Brain microvascular endothelial cell (primary cell): ENCODE measurements at regions not wholly inside any gene's neighbourhood (a gene's known extent, or its start where the extent isn't known, plus 50 kb on each side); places are given as distances from the start of the nearest gene placed in this dataset.

Experiments used
- DNase-seq: peaks from one replicate; pipeline ENCODE4 v3.0.0-alpha.2; 2020
- H3K27ac ChIP-seq: fragments of 250-450 bp; sonication (Bioruptor Pico); 2 replicates; pipeline ENCODE4 v1.5.1; 2020; ENCODE audit warnings: mild to moderate bottlenecking, moderate library complexity
- H3K27me3 ChIP-seq: fragments of 250-450 bp; sonication (Bioruptor Pico); replicated peaks from 2 replicates; pipeline ENCODE4 v1.5.1; 2020; ENCODE audit warnings: mild to moderate bottlenecking
- H3K36me3 ChIP-seq: fragments of 250-450 bp; sonication (Bioruptor Pico); replicated peaks from 2 replicates; pipeline ENCODE4 v1.5.1; 2020; ENCODE audit warnings: mild to moderate bottlenecking
- H3K4me3 ChIP-seq: 2 replicates; pipeline ENCODE4 v1.5.1; 2011; ENCODE audit warnings: low read depth, mild to moderate bottlenecking, control low read depth, low read length, moderate library complexity
- in situ Hi-C: cut with HindIII; loops from 2 replicates; pipeline ENCODE4 v1.10.0; 2017; ENCODE audit warnings: low sequenced_read_pairs, low pct_ligation_motif_present
- TF ChIP-seq, protein P1 (sequence below): IDR thresholded peaks from 2 replicates; pipeline ENCODE4 v1.5.1; 2011; ENCODE audit warnings: low read depth, mild to moderate bottlenecking, moderate library complexity, low read length, control low read depth, inconsistent platforms; ENCODE audit errors: missing control alignments

- Histone ChIP-seq H3K27me3 (no peaks in the 10 kb centered on the region), H3K4me3 (no peak overlapping the region), H3K27ac (no peak overlapping the region), H3K36me3 (no peaks in the 10 kb centered on the region)
- DNase-seq: no peak
- in situ Hi-C loops: no loop called here
- TF ChIP-seq, protein P1, sequence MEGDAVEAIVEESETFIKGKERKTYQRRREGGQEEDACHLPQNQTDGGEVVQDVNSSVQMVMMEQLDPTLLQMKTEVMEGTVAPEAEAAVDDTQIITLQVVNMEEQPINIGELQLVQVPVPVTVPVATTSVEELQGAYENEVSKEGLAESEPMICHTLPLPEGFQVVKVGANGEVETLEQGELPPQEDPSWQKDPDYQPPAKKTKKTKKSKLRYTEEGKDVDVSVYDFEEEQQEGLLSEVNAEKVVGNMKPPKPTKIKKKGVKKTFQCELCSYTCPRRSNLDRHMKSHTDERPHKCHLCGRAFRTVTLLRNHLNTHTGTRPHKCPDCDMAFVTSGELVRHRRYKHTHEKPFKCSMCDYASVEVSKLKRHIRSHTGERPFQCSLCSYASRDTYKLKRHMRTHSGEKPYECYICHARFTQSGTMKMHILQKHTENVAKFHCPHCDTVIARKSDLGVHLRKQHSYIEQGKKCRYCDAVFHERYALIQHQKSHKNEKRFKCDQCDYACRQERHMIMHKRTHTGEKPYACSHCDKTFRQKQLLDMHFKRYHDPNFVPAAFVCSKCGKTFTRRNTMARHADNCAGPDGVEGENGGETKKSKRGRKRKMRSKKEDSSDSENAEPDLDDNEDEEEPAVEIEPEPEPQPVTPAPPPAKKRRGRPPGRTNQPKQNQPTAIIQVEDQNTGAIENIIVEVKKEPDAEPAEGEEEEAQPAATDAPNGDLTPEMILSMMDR: no peak
Measured at GRCh38 chr20:40891351-40891750, 137.3 kb upstream of the TOP1 start.

DNA sequence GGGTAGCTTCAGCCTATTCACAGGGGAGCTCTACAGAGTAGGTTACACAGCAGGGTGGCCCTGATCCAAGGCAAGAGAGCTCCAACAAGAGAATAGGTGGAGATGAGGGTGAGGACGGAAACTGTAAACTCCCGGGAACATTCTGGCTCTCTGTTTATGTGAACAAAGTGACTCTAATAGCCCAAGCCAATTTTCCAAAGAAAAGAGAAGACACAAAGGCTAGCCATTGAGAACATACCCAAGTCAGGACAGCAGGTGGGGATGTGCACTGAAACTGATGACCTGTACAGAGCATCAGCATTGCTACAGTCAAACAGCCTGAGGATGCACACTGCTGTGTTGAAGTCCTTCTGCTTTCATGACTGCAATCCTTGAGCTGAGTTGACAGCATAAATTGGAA is 136.0 kb upstream of the TOP1 start:
- Histone ChIP-seq H3K36me3 (no peaks in the 10 kb centered on the region), H3K27me3 (no peaks in the 10 kb centered on the region), H3K4me3 (no peak overlapping the region), H3K27ac (no peak overlapping the region)
- TF ChIP-seq, protein P1: no peak
- no peak for DNase-seq
- in situ Hi-C loops: no loop called here

- H3K4me3 ChIP-seq: no peak overlapping the region
- in situ Hi-C loops: no loop called here
- no peak overlapping the region for H3K27ac ChIP-seq
- TF ChIP-seq, protein P1: no peak
- H3K36me3 ChIP-seq: no peaks in the 10 kb centered on the region
- no peaks in the 10 kb centered on the region for H3K27me3 ChIP-seq
- DNase-seq: no peak
Measured at GRCh38 chr20:40893610-40894236, 134.9 kb upstream of the TOP1 start.

- TF ChIP-seq, protein P1: no peak
- Histone ChIP-seq H3K27me3 (no peaks in the 10 kb centered on the region), H3K4me3 (no peak overlapping the region), H3K36me3 (no peaks in the 10 kb centered on the region), H3K27ac (no peak overlapping the region)
- in situ Hi-C loops: no loop called here
- no peak for DNase-seq
Measured at GRCh38 chr20:40894237-40894630, 134.4 kb upstream of the TOP1 start.

GRCh38 chr20:40895182-40895581 is 133.4 kb upstream of the TOP1 start:
- no peak for DNase-seq
- Histone ChIP-seq H3K27ac (no peak overlapping the region), H3K27me3 (no peaks in the 10 kb centered on the region), H3K4me3 (no peak overlapping the region), H3K36me3 (no peaks in the 10 kb centered on the region)
- TF ChIP-seq, protein P1: no peak
- in situ Hi-C loops: no loop called here
